SK-N-SH treated with all-trans-retinoic acid at 6 μM for 48 hours (cell line): ENCODE measurements at regions not wholly inside any gene's neighbourhood (a gene's known extent, or its start where the extent isn't known, plus 50 kb on each side); places are given as distances from the start of the nearest gene placed in this dataset.

ENCODE experiments used
- ATAC-seq: fragments of 200-7000 bp; cut with Tn5 transposase; 3 replicates; pipeline ENCODE4 v1.9.1; 2020; ENCODE audit warnings: mild to moderate bottlenecking, moderate library complexity
- ARNTL ChIP-seq: fragments of 450-650 bp; formaldehyde crosslinking; IDR thresholded peaks from 2 replicates; pipeline ENCODE4 v1.5.0; 2020; ENCODE audit warnings: low read depth, mild to moderate bottlenecking, moderate library complexity, borderline replicate concordance
- BACH2 ChIP-seq: fragments of 250-450 bp; sonication (Bioruptor Pico); IDR thresholded peaks from 2 replicates; pipeline ENCODE4 v1.9.0; 2021; ENCODE audit warnings: mild to moderate bottlenecking, borderline replicate concordance
- CSDC2 ChIP-seq: fragments of 250-450 bp; sonication (Bioruptor Pico); IDR thresholded peaks from 2 replicates; pipeline ENCODE4 v1.5.0; 2020; ENCODE audit warnings: mild to moderate bottlenecking, moderate library complexity
- ESRRG ChIP-seq: fragments of 250-450 bp; sonication (Bioruptor Pico); IDR thresholded peaks from 2 replicates; pipeline ENCODE4 v1.6.1; 2021; ENCODE audit warnings: mild to moderate bottlenecking
- GLIS3 ChIP-seq: fragments of 250-450 bp; sonication (Bioruptor Pico); IDR thresholded peaks from 2 replicates; pipeline ENCODE4 v1.5.0; 2020; ENCODE audit warnings: mild to moderate bottlenecking, moderate library complexity
- ISL1 ChIP-seq: fragments of 250-450 bp; sonication (Bioruptor Pico); IDR thresholded peaks from 2 replicates; pipeline ENCODE4 v2.1.2; 2022; ENCODE audit warnings: mild to moderate bottlenecking, moderate library complexity
- OSR1 ChIP-seq: fragments of 250-450 bp; sonication (Bioruptor Pico); IDR thresholded peaks from 2 replicates; pipeline ENCODE4 v1.8.0; 2022; ENCODE audit warnings: moderate library complexity, mild to moderate bottlenecking, inconsistent platforms
- PPARA ChIP-seq: fragments of 250-450 bp; sonication (Bioruptor Pico); IDR thresholded peaks from 2 replicates; pipeline ENCODE4 v1.5.0; 2020; ENCODE audit warnings: mild to moderate bottlenecking, borderline replicate concordance
- RARB ChIP-seq: fragments of 250-450 bp; sonication (Bioruptor Pico); IDR thresholded peaks from 2 replicates; pipeline ENCODE4 v1.8.0; 2021; ENCODE audit warnings: mild to moderate bottlenecking, moderate library complexity
- SNAI2 ChIP-seq: fragments of 250-450 bp; sonication (Bioruptor Pico); IDR thresholded peaks from 2 replicates; pipeline ENCODE4 v1.5.0; 2020; ENCODE audit warnings: mild to moderate bottlenecking, moderate library complexity
- TCF4 ChIP-seq: fragments of 250-450 bp; sonication (Bioruptor Pico); IDR thresholded peaks from 2 replicates; pipeline ENCODE4 v1.8.0; 2021; ENCODE audit warnings: mild to moderate bottlenecking, moderate library complexity, borderline replicate concordance
- TOX ChIP-seq: fragments of 250-450 bp; sonication (Bioruptor Pico); IDR thresholded peaks from 2 replicates; pipeline ENCODE4 v1.8.0; 2021; ENCODE audit warnings: mild to moderate bottlenecking, moderate library complexity, borderline replicate concordance
- ZC3H10 ChIP-seq: fragments of 250-450 bp; sonication (Bioruptor Pico); IDR thresholded peaks from 2 replicates; pipeline ENCODE4 v1.5.1; 2021; ENCODE audit warnings: mild to moderate bottlenecking, moderate library complexity
- ZFP3 ChIP-seq: fragments of 250-450 bp; sonication (Bioruptor Pico); IDR thresholded peaks from 2 replicates; pipeline ENCODE4 v1.5.0; 2020; ENCODE audit warnings: mild to moderate bottlenecking, moderate library complexity
- ZFP30 ChIP-seq: fragments of 450-650 bp; formaldehyde crosslinking; IDR thresholded peaks from 2 replicates; pipeline ENCODE4 v1.5.0; 2022; ENCODE audit warnings: mild to moderate bottlenecking, moderate library complexity
- ZNF565 ChIP-seq: fragments of 450-650 bp; formaldehyde crosslinking; conservative IDR thresholded peaks from 2 replicates; pipeline ENCODE4 v1.5.0; 2020; ENCODE audit warnings: low read depth, mild to moderate bottlenecking, moderate library complexity
- ZNF70 ChIP-seq: fragments of 450-650 bp; formaldehyde crosslinking; IDR thresholded peaks from 2 replicates; pipeline ENCODE4 v1.5.0; 2020; ENCODE audit warnings: mild to moderate bottlenecking, moderate library complexity
- ZNF8 ChIP-seq: fragments of 450-650 bp; formaldehyde crosslinking; IDR thresholded peaks from 2 replicates; pipeline ENCODE4 v1.5.0; 2020; ENCODE audit warnings: mild to moderate bottlenecking, moderate library complexity
- TF ChIP-seq, protein P1 (sequence below): fragments of 250-450 bp; sonication (Bioruptor Pico); IDR thresholded peaks from 2 replicates; pipeline ENCODE4 v1.5.1; 2020; ENCODE audit warnings: low read depth, mild to moderate bottlenecking, moderate library complexity
- TF ChIP-seq, protein P2 (sequence below): fragments of 250-450 bp; sonication (Bioruptor Pico); IDR thresholded peaks from 2 replicates; pipeline ENCODE4 v1.5.0; 2020; ENCODE audit warnings: mild to moderate bottlenecking, moderate library complexity
- TF ChIP-seq, protein P3 (sequence below): fragments of 250-450 bp; sonication (Bioruptor Pico); IDR thresholded peaks from 2 replicates; pipeline ENCODE4 v1.8.0; 2021; ENCODE audit warnings: low read depth, mild to moderate bottlenecking, moderate library complexity, borderline replicate concordance
- TF ChIP-seq, protein P4 (sequence below): fragments of 250-450 bp; sonication (Bioruptor Pico); IDR thresholded peaks from 2 replicates; pipeline ENCODE4 v1.5.1; 2021; ENCODE audit warnings: mild to moderate bottlenecking, moderate library complexity
- TF ChIP-seq, protein P5 (sequence below): fragments of 250-450 bp; sonication (Bioruptor Pico); IDR thresholded peaks from 2 replicates; pipeline ENCODE4 v1.8.0; 2020; ENCODE audit warnings: mild to moderate bottlenecking, moderate library complexity, borderline replicate concordance

DNA sequence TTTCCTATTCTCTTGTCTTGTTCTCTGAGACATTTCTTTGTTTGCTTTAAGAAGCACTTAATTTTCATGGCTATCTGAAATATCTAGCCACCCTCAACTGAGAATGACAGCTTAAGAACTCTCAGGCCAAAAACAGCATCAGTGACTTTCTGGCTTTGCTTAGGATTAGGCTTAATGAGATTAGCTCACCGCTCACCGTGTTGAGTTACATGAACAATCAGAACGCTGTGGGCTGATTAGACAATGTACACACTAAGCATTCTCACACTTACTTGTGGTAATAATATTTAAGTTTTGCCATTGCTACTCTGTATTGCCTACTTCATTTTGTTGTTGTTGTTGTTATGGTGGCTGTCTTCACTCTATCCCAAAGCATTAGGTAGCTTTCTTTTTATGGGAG, 1283.6 kb downstream of the UQCRFS1 start:
- no peak for ATAC-seq
- TF ChIP-seq BACH2 (no peak), ZNF70 (CRISPR knock-in tag) (no peak), ZFP30 (CRISPR knock-in tag) (no peak), TOX (CRISPR knock-in tag) (no peak), ZNF565 (no peak), PPARA (CRISPR knock-in tag) (no peak), RARB (CRISPR knock-in tag) (no peak), OSR1 (CRISPR knock-in tag) (no peak), ESRRG (no peak), ISL1 (CRISPR knock-in tag) (no peak), ZNF8 (CRISPR knock-in tag) (no peak), TCF4 (CRISPR knock-in tag) (no peak), ZFP3 (CRISPR knock-in tag) (no peak), ARNTL (CRISPR knock-in tag) (no peak)
- TF ChIP-seq, protein P1, sequence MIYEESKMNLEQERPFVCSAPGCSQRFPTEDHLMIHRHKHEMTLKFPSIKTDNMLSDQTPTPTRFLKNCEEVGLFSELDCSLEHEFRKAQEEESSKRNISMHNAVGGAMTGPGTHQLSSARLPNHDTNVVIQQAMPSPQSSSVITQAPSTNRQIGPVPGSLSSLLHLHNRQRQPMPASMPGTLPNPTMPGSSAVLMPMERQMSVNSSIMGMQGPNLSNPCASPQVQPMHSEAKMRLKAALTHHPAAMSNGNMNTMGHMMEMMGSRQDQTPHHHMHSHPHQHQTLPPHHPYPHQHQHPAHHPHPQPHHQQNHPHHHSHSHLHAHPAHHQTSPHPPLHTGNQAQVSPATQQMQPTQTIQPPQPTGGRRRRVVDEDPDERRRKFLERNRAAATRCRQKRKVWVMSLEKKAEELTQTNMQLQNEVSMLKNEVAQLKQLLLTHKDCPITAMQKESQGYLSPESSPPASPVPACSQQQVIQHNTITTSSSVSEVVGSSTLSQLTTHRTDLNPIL = no peak
- TF ChIP-seq, protein P2, sequence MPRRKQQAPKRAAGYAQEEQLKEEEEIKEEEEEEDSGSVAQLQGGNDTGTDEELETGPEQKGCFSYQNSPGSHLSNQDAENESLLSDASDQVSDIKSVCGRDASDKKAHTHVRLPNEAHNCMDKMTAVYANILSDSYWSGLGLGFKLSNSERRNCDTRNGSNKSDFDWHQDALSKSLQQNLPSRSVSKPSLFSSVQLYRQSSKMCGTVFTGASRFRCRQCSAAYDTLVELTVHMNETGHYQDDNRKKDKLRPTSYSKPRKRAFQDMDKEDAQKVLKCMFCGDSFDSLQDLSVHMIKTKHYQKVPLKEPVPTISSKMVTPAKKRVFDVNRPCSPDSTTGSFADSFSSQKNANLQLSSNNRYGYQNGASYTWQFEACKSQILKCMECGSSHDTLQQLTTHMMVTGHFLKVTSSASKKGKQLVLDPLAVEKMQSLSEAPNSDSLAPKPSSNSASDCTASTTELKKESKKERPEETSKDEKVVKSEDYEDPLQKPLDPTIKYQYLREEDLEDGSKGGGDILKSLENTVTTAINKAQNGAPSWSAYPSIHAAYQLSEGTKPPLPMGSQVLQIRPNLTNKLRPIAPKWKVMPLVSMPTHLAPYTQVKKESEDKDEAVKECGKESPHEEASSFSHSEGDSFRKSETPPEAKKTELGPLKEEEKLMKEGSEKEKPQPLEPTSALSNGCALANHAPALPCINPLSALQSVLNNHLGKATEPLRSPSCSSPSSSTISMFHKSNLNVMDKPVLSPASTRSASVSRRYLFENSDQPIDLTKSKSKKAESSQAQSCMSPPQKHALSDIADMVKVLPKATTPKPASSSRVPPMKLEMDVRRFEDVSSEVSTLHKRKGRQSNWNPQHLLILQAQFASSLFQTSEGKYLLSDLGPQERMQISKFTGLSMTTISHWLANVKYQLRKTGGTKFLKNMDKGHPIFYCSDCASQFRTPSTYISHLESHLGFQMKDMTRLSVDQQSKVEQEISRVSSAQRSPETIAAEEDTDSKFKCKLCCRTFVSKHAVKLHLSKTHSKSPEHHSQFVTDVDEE (CRISPR knock-in tag) = no peak
- TF ChIP-seq, all 23 proteins: peak for 0

DNA sequence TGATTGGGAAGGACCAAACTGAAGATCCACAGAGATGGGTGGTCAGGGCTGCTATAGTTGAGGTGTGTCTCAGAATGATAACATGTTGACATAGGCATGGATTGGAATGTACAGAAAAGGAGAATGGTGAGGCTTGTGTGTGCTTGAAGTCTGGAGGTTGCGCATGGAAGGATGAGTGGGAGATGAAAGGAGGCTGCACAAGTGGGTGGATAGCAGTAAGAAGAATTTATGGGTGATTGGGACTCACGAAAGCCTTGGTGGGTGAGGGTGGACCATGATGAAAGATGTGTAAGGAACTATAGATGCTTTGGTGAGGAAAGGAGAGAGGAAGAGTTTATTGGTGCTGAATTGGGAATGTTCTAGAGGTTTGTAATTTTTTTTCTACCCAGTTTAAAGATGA, 1287.7 kb downstream of the UQCRFS1 start:
- TF ChIP-seq CSDC2 (CRISPR knock-in tag) (no peak), ZFP30 (CRISPR knock-in tag) (no peak), ISL1 (CRISPR knock-in tag) (no peak), TCF4 (CRISPR knock-in tag) (no peak), BACH2 (no peak)
- TF ChIP-seq, protein P3, sequence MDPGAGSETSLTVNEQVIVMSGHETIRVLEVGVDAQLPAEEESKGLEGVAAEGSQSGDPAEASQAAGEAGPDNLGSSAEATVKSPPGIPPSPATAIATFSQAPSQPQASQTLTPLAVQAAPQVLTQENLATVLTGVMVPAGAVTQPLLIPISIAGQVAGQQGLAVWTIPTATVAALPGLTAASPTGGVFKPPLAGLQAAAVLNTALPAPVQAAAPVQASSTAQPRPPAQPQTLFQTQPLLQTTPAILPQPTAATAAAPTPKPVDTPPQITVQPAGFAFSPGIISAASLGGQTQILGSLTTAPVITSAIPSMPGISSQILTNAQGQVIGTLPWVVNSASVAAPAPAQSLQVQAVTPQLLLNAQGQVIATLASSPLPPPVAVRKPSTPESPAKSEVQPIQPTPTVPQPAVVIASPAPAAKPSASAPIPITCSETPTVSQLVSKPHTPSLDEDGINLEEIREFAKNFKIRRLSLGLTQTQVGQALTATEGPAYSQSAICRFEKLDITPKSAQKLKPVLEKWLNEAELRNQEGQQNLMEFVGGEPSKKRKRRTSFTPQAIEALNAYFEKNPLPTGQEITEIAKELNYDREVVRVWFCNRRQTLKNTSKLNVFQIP (CRISPR knock-in tag) = no peak
- TF ChIP-seq, protein P4, sequence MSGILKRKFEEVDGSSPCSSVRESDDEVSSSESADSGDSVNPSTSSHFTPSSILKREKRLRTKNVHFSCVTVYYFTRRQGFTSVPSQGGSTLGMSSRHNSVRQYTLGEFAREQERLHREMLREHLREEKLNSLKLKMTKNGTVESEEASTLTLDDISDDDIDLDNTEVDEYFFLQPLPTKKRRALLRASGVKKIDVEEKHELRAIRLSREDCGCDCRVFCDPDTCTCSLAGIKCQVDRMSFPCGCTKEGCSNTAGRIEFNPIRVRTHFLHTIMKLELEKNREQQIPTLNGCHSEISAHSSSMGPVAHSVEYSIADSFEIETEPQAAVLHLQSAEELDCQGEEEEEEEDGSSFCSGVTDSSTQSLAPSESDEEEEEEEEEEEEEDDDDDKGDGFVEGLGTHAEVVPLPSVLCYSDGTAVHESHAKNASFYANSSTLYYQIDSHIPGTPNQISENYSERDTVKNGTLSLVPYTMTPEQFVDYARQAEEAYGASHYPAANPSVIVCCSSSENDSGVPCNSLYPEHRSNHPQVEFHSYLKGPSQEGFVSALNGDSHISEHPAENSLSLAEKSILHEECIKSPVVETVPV (CRISPR knock-in tag) = no peak
- no peak for ATAC-seq

DNA sequence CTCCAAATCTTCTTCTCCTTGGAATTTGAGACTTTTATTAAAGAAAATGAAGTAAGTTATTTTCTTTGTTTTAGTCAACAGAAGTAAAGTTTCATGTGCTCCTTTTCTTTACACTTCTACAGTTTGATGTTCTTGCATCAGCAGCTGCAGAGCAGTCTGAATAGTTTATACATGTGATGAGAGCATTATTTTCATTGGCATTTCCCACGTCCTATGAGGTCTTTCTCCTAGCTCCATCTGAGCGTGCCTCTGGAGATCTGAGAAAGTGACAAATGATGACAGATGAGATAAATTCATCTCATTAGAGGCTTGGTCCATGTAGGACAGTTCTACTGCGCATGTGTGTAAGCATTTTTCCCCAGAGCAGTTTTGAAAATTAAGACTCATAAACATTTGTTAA, 1290.0 kb downstream of the UQCRFS1 start:
- ATAC-seq = no peak
- no peak for TF ChIP-seq ZFP30 (CRISPR knock-in tag)
- TF ChIP-seq, protein P5, sequence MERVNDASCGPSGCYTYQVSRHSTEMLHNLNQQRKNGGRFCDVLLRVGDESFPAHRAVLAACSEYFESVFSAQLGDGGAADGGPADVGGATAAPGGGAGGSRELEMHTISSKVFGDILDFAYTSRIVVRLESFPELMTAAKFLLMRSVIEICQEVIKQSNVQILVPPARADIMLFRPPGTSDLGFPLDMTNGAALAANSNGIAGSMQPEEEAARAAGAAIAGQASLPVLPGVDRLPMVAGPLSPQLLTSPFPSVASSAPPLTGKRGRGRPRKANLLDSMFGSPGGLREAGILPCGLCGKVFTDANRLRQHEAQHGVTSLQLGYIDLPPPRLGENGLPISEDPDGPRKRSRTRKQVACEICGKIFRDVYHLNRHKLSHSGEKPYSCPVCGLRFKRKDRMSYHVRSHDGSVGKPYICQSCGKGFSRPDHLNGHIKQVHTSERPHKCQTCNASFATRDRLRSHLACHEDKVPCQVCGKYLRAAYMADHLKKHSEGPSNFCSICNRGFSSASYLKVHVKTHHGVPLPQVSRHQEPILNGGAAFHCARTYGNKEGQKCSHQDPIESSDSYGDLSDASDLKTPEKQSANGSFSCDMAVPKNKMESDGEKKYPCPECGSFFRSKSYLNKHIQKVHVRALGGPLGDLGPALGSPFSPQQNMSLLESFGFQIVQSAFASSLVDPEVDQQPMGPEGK = no peak
- TF ChIP-seq ISL1 (CRISPR knock-in tag) = no peak
- no peak for TF ChIP-seq ESRRG
- TF ChIP-seq ZFP3 (CRISPR knock-in tag) = no peak
- TF ChIP-seq RARB (CRISPR knock-in tag) = no peak
- TF ChIP-seq ZC3H10 (CRISPR knock-in tag) = no peak
- TF ChIP-seq, protein P4 (CRISPR knock-in tag) = no peak
- no peak for TF ChIP-seq ZNF565
- TF ChIP-seq SNAI2 = no peak
- no peak for TF ChIP-seq OSR1 (CRISPR knock-in tag)
- TF ChIP-seq CSDC2 (CRISPR knock-in tag) = no peak
- TF ChIP-seq ARNTL (CRISPR knock-in tag) = no peak
- TF ChIP-seq ZNF8 (CRISPR knock-in tag) = no peak
- TF ChIP-seq TOX (CRISPR knock-in tag) = no peak
- no peak for TF ChIP-seq BACH2
- TF ChIP-seq GLIS3 = no peak
- TF ChIP-seq, protein P2 (CRISPR knock-in tag) = no peak
- TF ChIP-seq PPARA (CRISPR knock-in tag) = no peak
